Fibroblast of gingiva (primary cell): ENCODE measurements at regions not wholly inside any gene's neighbourhood (a gene's known extent, or its start where the extent isn't known, plus 50 kb on each side); places are given as distances from the start of the nearest gene placed in this dataset.

ENCODE experiments used
- DNase-seq: peaks from one replicate; pipeline ENCODE4 v3.0.0-alpha.2; 2011; ENCODE audit warnings: low read depth

DNA sequence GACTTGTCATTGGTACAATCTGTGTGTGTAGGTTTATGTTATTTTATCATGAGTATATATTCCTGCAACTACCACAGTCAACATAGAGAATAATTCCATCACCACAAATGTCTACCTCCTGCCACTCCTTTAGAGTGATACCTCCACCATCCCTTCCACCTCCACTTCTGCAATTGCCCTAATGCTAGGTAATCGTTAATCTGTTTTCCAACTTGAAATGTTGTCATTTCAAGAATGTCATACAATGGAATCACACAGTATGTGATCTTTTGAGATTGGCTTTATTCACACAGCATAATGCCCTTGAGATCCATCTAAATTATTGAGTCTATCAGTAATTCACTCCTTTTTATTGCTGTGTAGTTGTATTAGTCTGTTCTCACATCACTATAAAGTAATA is 414.8 kb upstream of the C16orf82 start:
- DNase-seq, result no peak

DNA sequence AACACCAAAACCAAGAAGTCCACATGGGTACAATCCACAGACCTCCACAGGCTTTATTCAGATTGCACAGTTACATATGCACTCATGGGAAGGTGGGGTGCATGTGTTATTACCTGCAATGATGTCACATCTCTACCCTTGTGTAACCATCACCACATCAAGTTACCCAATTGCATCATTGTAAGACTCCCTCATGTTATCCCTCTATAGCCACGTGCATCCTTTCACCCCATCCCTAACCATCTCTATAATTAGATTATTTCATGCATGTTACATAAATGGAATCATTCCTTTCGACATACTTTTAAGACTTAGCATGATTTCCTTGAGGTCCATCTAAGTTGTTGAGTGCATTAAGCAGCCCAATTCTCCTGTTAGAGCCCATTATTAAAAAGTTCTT is 408.2 kb upstream of the C16orf82 start:
- DNase-seq, result no peak

DNA sequence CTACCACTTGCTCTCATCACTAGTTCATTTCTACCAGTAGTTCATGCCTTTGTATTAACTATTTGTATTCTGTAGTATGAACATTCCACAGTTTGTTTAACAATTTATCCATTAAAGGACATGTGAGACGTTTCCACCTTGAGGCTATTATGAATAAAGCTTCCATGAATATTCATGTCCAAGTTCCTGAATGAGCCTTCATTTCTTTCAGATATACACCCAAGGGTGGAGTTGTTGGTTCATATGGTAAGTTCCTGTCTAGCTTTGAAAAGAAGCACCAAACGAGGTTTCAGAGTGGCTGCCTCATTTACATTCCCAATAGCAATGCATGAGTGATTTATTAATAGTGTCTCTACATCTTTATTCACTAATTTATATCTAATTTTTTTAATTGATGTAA is 407.8 kb upstream of the C16orf82 start:
- DNase-seq, result no peak

DNA sequence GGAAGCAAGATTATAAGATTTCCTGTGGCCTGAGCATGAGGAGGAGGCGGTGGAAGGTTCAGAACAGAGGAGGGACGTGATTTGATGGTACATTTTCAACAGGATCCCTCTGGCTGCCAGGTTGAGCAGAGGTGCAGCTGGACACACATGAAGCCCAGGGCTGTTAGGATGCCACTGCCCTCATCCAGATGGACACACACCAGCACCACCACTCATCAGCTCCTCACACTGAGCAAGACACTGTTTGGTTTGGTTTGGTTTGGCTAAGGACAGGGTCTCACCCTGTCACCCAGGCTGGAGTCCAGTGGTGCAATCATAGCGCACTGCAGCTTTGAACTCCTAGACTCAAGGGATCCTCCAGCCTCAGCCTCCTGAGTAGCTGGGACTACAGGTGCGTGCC is 402.6 kb upstream of the C16orf82 start:
- no peak for DNase-seq

DNA sequence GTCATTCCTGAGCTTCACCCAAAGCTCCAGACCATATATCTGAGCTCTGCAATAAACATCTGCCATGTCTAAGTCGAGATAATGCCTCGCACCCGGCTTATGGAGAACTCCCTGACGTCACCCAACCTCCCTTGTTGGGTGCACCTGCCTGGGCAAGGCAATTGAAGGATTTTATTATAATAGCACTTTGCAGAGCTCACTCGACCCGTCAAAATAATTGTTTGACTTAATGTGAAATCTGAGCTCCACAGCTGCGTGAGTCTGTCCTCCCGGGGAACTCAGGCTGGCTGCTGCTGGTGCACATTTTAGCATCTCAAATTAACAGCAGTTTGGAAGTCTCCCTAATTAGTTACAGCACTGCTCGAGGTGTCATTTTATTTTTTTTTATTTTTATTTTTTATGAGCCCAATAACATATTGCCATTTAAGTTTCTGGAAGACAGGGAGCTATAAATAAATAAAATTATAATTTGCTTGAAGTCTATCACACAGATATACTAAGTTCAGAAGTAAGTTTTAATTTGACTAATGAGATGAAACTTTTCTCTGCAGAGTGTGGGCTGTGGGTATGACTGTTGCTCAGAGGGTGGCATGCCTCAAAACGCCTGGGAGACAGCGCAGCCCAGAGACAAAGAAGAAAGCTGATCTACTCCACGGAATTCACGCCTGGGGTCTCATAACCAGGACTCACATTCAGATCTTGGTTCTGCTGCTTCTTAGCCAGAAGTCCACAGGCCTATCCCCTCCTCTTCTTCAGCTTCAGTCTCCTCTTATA is 401.4 kb upstream of the C16orf82 start:
- DNase-seq, result no peak

DNA sequence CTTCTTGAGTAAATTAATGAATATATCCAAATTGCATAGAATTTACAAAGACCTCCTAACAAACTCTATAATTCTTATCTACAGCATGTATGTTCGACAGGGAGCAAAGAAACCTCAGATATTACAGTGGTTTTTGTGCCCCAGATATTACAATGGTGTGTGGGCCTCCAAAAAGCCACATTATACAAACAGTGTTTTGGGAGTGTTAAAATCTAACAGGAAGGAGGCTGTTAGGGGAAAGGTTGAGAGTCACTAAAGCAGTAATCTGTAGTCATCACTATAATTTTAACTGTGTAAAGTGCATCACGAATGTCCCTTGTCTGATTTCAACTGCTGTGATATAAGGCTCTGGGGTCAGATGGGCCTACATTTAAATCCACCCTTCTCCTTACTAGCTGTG is 400.2 kb upstream of the C16orf82 start:
- DNase-seq, result no peak

DNA sequence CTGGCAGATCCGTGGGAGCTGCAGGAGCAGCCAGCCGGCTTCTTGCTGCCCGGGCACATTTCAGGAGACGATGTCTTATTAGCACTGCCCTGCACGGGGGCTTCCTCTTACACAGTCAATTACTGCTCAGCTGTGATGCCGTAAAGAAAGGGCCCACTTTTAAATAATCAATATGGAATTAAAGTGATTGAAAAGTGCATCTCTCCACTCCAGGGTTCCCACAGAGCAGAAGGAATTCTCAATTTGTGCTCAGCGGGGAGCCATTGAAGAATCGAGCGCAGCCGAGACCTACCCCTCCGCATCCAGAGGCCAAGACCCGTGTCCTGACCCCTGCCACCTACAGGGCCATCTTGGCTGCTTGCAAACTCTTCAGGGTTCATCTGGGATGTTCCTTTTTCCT is 399.4 kb upstream of the C16orf82 start:
- DNase-seq, result no peak

DNA sequence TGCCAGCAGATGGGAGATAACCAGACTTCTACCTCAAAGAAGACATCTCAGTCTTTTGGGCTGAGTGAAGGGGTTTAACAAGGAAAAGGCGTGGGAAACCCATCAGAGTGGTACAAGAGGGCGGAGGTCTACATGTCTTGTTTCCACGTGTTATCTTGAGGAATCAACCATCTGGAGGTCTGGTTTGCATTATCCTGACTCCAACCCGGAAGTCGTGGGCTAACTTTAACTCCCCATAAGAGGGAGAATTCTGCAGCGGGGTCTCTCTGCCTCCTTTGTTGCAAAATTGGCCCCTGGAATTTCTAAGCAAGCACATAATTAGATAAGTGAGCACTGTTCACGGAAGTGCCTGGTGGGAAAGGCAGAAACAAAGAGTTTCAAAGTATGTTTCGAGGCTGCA is 398.7 kb upstream of the C16orf82 start:
- DNase-seq, result no peak

DNA sequence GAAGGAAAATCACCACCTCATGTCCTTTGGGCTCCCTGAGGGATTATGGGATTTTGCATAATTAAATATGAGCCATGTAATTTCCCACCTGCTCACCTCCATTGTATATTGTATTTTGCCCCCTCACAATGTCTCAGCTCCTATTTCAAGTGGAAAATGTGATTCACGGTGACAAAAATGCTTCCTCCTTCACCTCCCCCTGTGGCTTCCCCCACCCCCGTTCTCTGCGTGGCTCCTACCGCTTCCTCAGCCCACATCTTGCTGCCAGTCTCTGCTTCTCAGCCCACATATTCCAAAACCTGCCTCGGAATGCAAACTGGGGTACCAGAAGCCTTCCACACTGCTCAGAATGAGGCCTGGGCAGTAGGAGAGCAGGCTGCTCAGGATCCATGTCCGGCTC is 394.5 kb upstream of the C16orf82 start:
- DNase-seq, result no peak

DNA sequence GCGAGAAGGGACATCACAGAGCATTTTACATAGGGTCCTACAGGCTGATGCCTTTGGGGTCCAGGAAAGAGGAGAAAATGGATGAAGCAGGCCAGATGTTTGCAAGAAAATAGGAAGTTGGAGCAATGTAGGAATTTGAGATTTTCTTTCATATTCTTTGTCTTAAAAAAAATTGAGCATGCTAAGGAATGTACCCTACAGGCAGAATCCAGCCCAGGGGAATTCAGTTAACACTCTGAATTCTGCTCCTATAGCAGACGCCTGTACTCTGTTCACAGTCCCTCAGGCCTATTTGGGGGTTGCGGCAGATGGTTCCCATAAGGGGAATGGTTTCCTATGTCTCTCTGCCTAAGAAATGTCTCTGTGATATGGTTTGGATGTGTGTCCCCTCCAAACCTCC is 393.7 kb upstream of the C16orf82 start:
- DNase-seq, result no peak

DNA sequence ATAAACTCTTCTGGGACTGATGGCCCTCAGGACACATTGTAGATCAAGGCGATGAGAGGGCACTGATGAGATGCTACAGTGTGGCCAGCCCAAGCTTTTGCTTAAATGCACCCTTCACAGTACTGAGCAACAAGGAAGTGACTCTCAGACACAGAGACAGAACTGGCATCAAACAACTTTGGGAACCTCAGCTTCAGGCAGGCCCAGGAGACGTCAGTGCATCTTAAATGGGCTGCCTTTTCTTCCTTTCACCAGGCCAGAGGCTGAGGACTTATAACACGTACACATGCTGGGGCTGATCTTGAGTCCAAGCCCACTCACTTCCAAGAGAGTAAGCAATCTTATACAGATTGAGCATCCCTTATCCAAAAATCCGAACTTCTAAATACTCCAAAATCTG is 386.1 kb upstream of the C16orf82 start:
- no peak for DNase-seq

DNA sequence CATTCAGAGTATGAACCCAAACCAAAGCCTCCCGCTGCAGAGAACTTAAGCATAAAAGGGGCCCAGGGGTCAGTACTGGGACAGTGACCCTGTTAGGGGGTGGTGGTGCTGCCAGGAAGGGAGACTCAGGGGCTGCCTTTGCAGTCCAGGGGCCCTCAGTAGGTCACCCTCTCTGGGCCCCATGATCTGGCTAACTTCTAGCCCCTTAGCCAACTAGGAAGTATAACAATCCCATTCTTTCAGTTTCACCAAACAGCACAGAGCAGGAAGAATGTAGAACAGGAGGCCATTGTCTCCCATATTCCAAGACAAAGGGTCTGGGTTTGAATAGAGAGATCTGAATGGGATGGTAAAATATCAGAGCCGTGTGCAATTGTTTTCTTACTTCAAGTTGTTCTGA is 378.6 kb upstream of the C16orf82 start:
- DNase-seq, result no peak

DNA sequence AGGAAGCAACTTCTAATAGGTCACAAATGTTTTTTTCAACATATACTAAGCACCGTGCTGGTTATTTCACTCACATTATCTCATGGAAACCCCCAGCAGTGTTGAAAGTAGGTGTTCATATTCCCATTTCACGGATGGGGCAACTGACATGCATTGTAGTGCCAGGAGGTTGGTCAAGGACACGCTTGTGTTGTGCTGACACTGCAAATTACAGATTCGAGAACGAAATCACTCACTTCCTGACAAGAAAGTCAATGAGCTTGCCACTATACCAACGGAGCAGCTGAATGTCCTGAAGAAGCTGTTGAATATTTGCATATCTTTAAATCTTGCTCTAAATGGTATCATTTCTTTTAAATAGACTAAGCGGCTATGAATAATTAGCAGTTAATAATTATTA is 378.0 kb upstream of the C16orf82 start:
- DNase-seq, result no peak

DNA sequence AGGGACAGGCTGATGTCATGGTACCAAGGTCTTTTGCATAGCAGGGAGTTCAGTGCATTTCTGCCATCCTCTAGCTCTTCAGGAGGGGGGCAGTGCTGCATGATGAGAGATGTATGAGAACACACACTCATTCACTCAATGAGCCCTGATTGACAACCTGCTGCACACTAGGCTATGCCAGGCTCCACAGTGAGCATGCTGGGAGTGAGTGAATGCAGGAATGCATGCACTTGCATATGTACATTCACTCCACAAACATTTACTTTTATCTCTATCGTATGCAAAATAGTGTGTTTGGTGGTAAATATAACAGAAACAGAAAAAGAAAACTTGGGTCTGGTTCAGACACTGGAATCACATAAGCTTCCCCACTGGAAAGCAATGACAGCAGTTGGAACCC is 374.1 kb upstream of the C16orf82 start:
- DNase-seq, result no peak

DNA sequence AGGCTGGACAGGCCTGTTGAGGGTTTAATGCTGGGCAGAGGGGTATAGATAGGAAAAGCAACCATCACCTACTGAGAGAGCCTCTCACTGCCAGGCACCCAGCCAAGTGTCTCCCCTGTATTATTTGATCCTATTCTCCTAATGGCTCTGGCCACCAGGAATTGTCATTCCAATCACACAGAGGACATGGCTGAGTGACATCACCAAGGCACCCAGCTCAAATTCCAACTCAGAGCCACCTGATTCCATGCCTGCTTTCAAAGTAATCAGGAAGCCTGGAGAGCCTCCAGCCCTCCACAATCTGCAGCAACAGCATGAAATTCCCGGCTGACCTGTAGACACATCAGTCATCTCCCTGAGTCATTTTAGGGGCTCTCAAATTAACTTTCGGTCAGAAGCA is 368.9 kb upstream of the C16orf82 start:
- DNase-seq, result no peak

DNA sequence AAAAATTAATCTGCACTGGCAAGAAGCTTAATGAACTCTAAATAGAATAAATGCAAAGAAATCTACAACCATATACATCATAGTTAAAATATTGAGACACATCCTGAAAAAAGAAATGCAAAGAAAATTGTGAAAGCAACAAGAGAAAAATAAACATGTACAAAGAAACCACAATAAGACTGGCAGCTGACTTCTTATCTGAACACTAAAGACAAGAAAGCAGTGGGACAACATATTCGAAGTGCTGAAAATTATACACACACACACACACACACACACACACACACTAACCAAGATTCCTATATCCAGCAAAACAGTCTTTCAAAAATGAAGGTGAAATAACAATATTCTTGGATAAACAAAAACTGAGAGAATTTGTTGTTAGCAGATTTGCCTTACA is 366.5 kb upstream of the C16orf82 start:
- DNase-seq, result no peak

DNA sequence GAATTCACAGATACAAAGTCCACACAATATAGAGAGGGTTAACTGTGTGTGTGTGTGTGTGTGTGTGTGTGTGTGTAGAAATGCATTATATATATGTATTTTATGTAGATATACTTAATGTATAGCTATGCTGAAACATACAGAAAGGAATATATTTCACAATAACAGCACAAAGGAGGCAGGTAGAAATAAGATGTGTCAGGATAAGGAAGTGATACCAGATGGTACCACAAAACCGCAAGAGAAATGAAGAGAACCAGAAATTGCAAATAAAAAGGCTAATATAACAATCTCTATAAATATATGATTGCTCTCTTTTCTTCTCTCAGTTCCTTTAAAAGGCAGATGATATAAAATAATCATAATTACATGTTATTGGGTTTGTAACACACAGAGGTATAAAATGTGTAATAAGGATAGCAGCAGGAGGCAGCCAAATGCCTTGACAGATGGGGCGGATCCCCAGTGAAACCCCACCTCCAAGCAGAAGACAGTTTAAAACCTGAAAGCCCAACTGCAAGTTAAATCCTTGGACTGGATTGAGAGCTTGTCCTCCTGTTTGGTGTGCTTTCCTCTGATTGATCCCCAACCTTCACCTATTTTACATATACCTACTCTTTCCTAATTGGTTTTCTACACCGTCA is 365.4 kb upstream of the C16orf82 start:
- no peak for DNase-seq

DNA sequence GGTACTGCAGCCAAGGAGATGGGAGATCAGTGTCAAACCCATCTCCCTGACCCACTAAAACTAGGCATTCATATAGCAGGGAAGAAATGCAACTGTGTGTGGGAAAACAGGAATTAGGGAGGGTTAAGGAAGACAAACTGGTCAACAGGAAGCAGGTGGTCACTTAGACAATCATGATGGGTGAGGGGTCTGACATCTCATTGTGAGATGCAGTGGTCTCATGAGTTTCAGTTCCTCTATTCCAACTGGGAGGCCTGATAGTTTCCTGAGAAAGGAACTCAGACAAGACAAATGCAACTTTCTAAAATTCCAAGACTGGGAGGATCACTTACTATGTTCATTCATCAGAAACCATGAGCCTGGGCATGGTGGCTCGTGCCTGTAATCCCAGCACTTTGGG is 361.4 kb upstream of the C16orf82 start:
- DNase-seq, result no peak

DNA sequence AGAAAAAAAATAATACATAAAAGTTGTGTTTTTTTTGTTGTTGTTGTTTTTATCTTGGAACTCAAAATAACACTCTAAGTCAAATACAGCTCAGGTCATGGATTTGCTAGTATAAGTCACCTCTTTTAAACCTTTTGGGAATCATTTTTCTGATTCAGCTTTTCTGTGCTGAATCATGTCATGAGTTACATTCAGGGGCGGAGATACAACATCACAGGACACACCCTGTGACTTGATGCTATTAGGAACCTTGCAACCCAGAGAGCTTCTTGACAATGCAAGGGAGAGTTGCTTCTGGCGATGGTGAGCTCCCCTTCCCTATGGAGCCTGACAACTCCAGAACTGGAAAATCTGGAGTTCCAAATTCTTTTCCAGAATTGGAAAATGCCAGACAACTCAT is 358.3 kb upstream of the C16orf82 start:
- no peak for DNase-seq

DNA sequence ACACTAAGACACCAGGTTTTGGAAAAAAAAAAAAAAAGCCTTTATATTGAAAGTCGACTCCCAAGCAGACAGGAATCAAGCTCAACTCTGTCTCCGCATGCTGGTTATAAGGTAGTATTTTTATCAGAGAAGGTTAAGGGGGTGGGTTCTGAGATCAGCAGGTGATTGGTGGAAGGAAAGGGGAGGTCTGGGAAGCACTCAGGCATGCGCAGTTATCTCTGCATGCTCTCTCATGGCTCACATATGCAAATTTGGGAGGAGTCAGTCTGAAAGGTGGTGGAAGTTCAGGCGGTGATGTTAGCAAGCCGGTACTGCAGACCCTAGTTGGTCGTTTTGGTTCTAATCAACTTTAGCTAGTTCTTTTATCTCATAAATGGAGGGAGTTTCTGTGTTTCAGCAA is 357.6 kb upstream of the C16orf82 start:
- DNase-seq, result no peak

DNA sequence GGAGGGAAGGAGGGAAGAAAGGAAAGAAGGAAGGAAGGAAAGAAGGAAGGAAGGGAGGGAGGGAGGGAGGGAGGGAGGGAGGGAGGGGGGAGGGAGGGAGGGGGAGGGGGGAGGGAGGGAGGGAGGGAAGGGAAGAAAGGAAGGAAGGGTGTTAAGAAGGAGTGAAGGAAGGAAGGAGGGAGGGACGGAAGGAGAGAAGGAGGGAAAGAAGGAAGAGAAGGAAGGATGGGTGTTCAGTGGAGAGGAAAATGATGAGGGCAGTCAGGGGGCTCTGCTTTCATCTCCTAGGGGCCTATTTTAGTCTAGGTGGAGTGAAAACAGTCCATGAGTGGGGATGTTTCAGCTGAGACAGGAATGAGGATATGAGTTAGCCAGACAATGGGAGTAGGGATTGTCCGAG is 357.0 kb upstream of the C16orf82 start:
- DNase-seq, result no peak

DNA sequence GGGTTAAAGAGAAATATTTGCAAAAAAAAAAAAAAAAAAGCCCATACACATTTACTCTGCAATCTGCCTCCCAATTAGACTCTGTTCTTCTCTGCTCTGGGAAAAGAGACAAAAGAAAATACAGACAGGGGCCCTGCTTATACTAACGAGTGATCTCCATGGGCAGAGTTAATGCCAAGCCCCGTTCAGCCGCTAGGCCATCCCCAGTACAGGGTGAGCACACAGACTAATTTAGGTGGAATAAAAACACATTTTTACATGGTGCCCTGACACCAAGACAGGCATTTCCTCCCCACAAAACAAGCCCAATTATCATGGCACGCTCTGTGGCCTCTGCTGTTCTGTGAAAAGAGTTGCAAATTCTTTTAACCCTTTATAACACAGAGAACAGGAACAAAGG is 356.3 kb upstream of the C16orf82 start:
- no peak for DNase-seq

DNA sequence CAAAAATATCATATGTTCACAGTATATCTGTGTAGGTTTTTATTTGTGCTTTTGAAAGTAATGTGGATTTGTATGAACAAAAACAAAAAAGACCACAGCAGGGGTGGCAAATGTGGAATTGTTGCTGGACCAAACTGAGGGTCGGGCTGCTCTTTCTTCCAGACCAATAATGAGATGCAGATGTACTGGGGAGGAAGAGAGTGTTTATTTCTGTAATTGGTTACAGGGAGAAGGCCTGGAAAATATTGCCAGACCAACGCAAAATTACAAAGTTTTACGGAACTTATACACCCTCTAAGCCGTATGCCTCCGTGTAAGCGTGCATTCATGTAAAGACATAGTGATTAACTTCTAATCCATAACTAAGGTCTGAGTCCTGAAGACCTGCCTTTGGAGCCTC is 353.9 kb upstream of the C16orf82 start:
- no peak for DNase-seq

DNA sequence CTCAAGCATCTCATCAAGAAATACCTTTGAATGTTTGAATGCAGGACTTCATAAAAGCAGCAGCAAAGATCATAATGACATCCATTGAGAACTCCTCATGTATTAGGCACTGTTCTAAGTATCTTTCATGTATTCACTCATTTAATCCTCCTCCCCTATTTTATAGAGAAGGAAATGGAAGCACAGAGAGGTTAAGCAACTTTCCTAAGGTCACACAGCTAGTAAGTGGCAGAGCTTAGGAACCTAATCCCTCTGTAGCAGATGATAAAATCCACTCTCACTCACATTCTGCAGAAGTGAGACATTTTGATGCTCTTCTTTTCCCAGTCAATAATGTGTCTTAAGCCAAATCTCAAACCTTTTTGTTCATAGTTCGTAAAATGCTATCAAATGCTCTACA is 350.8 kb upstream of the C16orf82 start:
- no peak for DNase-seq
